Trophoblast cell (in vitro differentiated cells and primary cell): ENCODE measurements at regions not wholly inside any gene's neighbourhood (a gene's known extent, or its start where the extent isn't known, plus 50 kb on each side); places are given as distances from the start of the nearest gene placed in this dataset.

ENCODE experiments used
- DNase-seq, 2 donors: peaks; one replicate each; pipeline ENCODE4 v3.0.0-alpha.2; 2016
- H2AFZ ChIP-seq: 2 replicates; pipeline ENCODE4 v1.6.1; 2013; ENCODE audit warnings: low read length, moderate library complexity, mild to moderate bottlenecking; ENCODE audit not compliant: insufficient read depth, poor library complexity
- H2AK5ac ChIP-seq: 2 replicates; pipeline ENCODE4 v1.6.1; 2013; ENCODE audit warnings: mild to moderate bottlenecking, low read length
- H2BK120ac ChIP-seq: 2 replicates; pipeline ENCODE4 v1.6.1; 2013; ENCODE audit warnings: low read length, mild to moderate bottlenecking, moderate library complexity; ENCODE audit not compliant: insufficient read depth, poor library complexity
- H2BK12ac ChIP-seq: 2 replicates; pipeline ENCODE4 v1.6.1; 2013; ENCODE audit warnings: mild to moderate bottlenecking, low read length, moderate library complexity
- H2BK5ac ChIP-seq: 2 replicates; pipeline ENCODE4 v1.6.1; 2013; ENCODE audit warnings: low read length, low read depth, moderate library complexity, mild to moderate bottlenecking; ENCODE audit not compliant: poor library complexity
- H3K14ac ChIP-seq: 2 replicates; pipeline ENCODE4 v1.6.1; 2013; ENCODE audit warnings: mild to moderate bottlenecking, low read length
- H3K18ac ChIP-seq: 2 replicates; pipeline ENCODE4 v1.6.1; 2013; ENCODE audit warnings: mild to moderate bottlenecking, low read length
- H3K23ac ChIP-seq: 2 replicates; pipeline ENCODE4 v1.6.1; 2013; ENCODE audit warnings: low read length
- H3K27ac ChIP-seq: 2 replicates; pipeline ENCODE4 v1.5.1; 2013; ENCODE audit warnings: low read depth, mild to moderate bottlenecking, inconsistent platforms, low read length, moderate library complexity
- H3K27me3 ChIP-seq: 2 replicates; pipeline ENCODE4 v1.6.1; 2013; ENCODE audit warnings: inconsistent platforms, mild to moderate bottlenecking, low read length, moderate library complexity; ENCODE audit not compliant: insufficient read depth
- H3K36me3 ChIP-seq, 2 experiments: 1 replicate in 1 of 2; 2 replicates in 1 of 2; pipeline ENCODE4 v1.6.1; 2013; ENCODE audit warnings: low read length in 2 of 2, mild to moderate bottlenecking in 2 of 2, moderate library complexity in 1 of 2; ENCODE audit not compliant: insufficient read depth in 2 of 2, control insufficient read depth in 1 of 2
- H3K4ac ChIP-seq: 2 replicates; pipeline ENCODE4 v1.6.1; 2013; ENCODE audit warnings: low read depth, mild to moderate bottlenecking, low read length, moderate library complexity
- H3K4me1 ChIP-seq, 2 experiments: 1 replicate in 1 of 2; 2 replicates in 1 of 2; pipeline ENCODE4 v1.6.1; 2013; ENCODE audit warnings: low read length in 2 of 2, mild to moderate bottlenecking in 2 of 2, moderate library complexity in 1 of 2; ENCODE audit not compliant: insufficient read depth in 2 of 2, control insufficient read depth in 1 of 2
- H3K4me2 ChIP-seq: 2 replicates; pipeline ENCODE4 v1.6.1; 2013; ENCODE audit warnings: inconsistent platforms, mild to moderate bottlenecking, low read length, moderate library complexity
- H3K4me3 ChIP-seq: 2 replicates; pipeline ENCODE4 v1.5.1; 2013; ENCODE audit warnings: mild to moderate bottlenecking, low read depth, low read length, inconsistent platforms
- H3K79me1 ChIP-seq: one replicate; pipeline ENCODE4 v1.6.1; 2013; ENCODE audit warnings: low read length
- H3K79me2 ChIP-seq: 2 replicates; pipeline ENCODE4 v1.6.1; 2013; ENCODE audit warnings: low read length, mild to moderate bottlenecking; ENCODE audit not compliant: control insufficient read depth, insufficient read depth, poor library complexity
- H3K9ac ChIP-seq: 2 replicates; pipeline ENCODE4 v1.6.1; 2013; ENCODE audit warnings: mild to moderate bottlenecking, low read length
- H3K9me3 ChIP-seq: 2 replicates; pipeline ENCODE4 v1.6.1; 2013; ENCODE audit warnings: low read depth, mild to moderate bottlenecking, control low read depth, inconsistent platforms, low read length; ENCODE audit not compliant: insufficient read depth
- H4K12ac ChIP-seq: 2 replicates; pipeline ENCODE4 v1.6.1; 2013; ENCODE audit warnings: low read depth, mild to moderate bottlenecking, low read length, moderate library complexity
- H4K8ac ChIP-seq: 2 replicates; pipeline ENCODE4 v1.6.1; 2013; ENCODE audit warnings: low read depth, mild to moderate bottlenecking, low read length, moderate library complexity
- H4K91ac ChIP-seq: one replicate; pipeline ENCODE4 v1.6.1; 2013; ENCODE audit warnings: low read depth, mild to moderate bottlenecking, low read length, moderate library complexity
- WGBS: extraction: QIAGEN DNeasy Blood & Tissue Kit; methylation state at CpG from one replicate; pipeline ENCODE4 v1.1.7; 2013; ENCODE audit warnings: missing lambda C conversion rate; ENCODE audit not compliant: insufficient read length, insufficient coverage; ENCODE audit errors: extremely low coverage; 5-methylcytosine and 5-hydroxymethylcytosine counted together

DNA sequence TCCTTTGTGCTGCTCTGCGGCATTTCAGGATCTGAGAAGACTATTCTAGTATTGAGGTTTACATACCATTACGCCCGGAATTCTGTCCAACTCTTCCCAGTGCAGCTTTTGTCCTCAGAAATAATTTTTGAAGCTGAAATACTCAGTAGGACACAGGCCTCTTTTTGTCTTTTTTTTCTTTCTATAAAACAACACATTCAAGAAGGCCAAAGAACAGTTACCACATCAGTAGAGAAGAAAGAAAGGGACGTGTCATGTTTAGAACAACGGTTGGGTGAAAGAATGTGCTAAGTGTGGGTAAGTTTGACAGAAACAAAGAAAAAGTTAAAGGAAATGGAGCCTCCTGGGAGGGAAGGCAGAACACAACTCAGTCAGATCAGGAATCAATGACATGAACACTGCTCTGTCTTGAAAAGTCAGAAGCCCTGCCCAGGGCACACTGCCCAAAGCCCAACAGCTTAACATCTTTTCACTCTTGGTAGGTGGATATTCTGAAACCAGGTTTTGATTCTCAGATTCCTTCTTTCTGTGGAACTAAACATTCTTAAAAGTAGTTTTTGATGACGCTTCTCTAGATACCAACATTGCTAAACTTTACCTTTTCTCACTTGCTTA is 198.6 kb upstream of the CWC22 start:
- no peak overlapping the region for H4K8ac ChIP-seq
- H2BK5ac ChIP-seq: no peak overlapping the region
- no peaks in the 10 kb centered on the region for H3K27me3 ChIP-seq
- H2AFZ ChIP-seq: no peak overlapping the region
- H3K4me3 ChIP-seq: no peak overlapping the region
- no peak overlapping the region for H2BK120ac ChIP-seq
- no peak overlapping the region for H3K9ac ChIP-seq
- H3K14ac ChIP-seq: no peak overlapping the region
- no peak overlapping the region for H4K12ac ChIP-seq
- no CpG with 5 or more reads among the region's 6 CpGs for WGBS
- no peak overlapping the region for H3K18ac ChIP-seq
- no peak overlapping the region for H2BK12ac ChIP-seq
- no peak overlapping the region for H3K4me2 ChIP-seq
- H4K91ac ChIP-seq: no peak overlapping the region
- H3K36me3 ChIP-seq: no peaks in the 10 kb centered on the region
- no peak overlapping the region for H3K4ac ChIP-seq
- no peak for DNase-seq
- H3K79me2 ChIP-seq: no peaks in the 10 kb centered on the region
- H3K79me1 ChIP-seq: no peaks in the 10 kb centered on the region
- no peak overlapping the region for H3K23ac ChIP-seq
- H3K27ac ChIP-seq: no peak overlapping the region
- H3K9me3 ChIP-seq: no peaks in the 10 kb centered on the region
- no peaks in the 10 kb centered on the region for H3K4me1 ChIP-seq
- H2AK5ac ChIP-seq: no peak overlapping the region

DNA sequence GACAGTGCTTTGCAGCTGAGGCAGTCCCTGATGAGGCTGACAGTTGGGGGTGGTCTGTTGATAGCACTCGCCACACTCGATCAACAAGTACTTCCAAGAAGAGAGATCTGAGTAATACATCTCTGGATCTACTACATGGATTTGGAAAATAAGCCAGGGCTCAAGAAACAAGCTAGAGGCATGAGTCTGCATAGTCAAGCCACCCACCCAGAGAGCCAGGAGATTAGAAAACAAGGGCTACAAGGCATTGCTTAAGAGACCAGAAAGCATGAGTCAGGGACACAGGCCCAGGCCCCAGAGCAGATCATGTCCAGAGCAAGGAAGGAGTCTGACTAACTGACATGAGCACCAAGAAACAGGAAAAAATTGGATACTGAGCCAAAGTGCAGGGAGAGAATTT is 196.9 kb upstream of the CWC22 start:
- H2BK5ac ChIP-seq: no peak overlapping the region
- H3K18ac ChIP-seq: no peak overlapping the region
- H3K4me1 ChIP-seq: no peaks in the 10 kb centered on the region
- no peak overlapping the region for H4K12ac ChIP-seq
- no peak overlapping the region for H2AFZ ChIP-seq
- H3K79me1 ChIP-seq: no peaks in the 10 kb centered on the region
- H2AK5ac ChIP-seq: no peak overlapping the region
- no peak overlapping the region for H4K91ac ChIP-seq
- H3K23ac ChIP-seq: no peak overlapping the region
- no peak overlapping the region for H3K4ac ChIP-seq
- H3K9ac ChIP-seq: no peak overlapping the region
- no peaks in the 10 kb centered on the region for H3K36me3 ChIP-seq
- no peak overlapping the region for H3K27ac ChIP-seq
- no peak overlapping the region for H4K8ac ChIP-seq
- no peaks in the 10 kb centered on the region for H3K27me3 ChIP-seq
- H2BK12ac ChIP-seq: no peak overlapping the region
- H3K4me3 ChIP-seq: no peak overlapping the region
- no peaks in the 10 kb centered on the region for H3K9me3 ChIP-seq
- H2BK120ac ChIP-seq: no peak overlapping the region
- no peak overlapping the region for H3K14ac ChIP-seq
- no peak overlapping the region for H3K4me2 ChIP-seq
- WGBS: no CpG with 5 or more reads among the region's 2 CpGs
- H3K79me2 ChIP-seq: no peaks in the 10 kb centered on the region
- DNase-seq: no peak

DNA sequence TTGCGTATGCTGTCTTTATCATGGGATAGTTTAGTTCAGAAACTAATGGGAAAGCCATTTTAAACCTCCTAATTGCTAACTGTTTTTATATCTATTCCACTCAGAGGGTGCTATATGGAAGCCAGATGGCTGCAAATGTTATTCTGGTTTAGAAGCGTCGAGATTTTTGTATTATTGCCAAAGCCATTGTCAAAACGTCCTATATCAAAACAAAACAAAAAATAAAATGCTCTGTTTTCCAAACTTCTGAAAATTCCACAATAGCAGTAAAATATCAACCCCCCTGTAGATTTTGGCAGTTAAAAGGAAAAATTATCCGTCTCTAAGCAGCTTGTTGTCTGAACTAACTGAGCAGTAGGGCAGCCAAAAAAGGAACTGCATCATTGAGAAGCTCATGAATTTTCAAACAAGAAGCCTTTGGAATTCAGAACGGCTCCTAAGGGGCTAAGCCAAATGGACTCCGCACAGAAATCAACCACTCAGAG is 195.4 kb upstream of the CWC22 start:
- no peak overlapping the region for H2BK5ac ChIP-seq
- no peaks in the 10 kb centered on the region for H3K79me2 ChIP-seq
- no peaks in the 10 kb centered on the region for H3K9me3 ChIP-seq
- H3K14ac ChIP-seq: no peak overlapping the region
- H2BK12ac ChIP-seq: no peak overlapping the region
- H3K23ac ChIP-seq: no peak overlapping the region
- no peaks in the 10 kb centered on the region for H3K27me3 ChIP-seq
- no peaks in the 10 kb centered on the region for H3K4me1 ChIP-seq
- H3K9ac ChIP-seq: no peak overlapping the region
- no peak overlapping the region for H2AFZ ChIP-seq
- no peak overlapping the region for H4K12ac ChIP-seq
- H3K79me1 ChIP-seq: no peaks in the 10 kb centered on the region
- no peak overlapping the region for H3K27ac ChIP-seq
- no peaks in the 10 kb centered on the region for H3K36me3 ChIP-seq
- H2AK5ac ChIP-seq: no peak overlapping the region
- DNase-seq: no peak
- H3K4me2 ChIP-seq: no peak overlapping the region
- no peak overlapping the region for H3K18ac ChIP-seq
- no peak overlapping the region for H2BK120ac ChIP-seq
- no CpG with 5 or more reads among the region's 7 CpGs for WGBS
- H3K4me3 ChIP-seq: no peak overlapping the region
- no peak overlapping the region for H4K8ac ChIP-seq
- H3K4ac ChIP-seq: no peak overlapping the region
- no peak overlapping the region for H4K91ac ChIP-seq

DNA sequence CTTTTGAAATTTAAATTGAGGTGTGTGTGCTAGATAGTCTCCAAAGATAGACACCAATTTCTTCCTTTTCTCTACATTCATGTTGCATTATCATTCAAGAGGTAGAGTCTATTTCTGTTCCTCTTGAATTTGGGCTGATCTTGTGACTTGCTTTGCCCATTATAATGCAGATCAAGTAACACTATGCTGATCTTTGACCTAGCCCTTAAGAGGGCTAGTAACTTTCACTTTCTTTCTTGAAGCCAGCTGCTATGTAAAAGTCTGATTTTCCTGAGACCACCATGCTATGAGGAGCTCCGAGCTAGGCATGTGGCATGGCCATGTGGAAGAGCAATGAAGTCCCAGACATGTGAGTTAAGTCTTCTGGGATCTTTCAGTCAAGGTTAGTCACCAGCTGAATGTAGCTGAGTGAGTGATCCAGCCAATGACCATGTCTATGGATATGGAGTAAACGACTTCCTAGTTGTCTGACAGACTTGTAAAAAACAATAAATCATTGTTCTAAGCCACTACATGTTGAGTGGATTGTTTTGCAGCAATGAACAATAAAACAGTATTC is 189.4 kb upstream of the CWC22 start:
- Histone ChIP-seq H3K14ac (no peak overlapping the region), H3K9me3 (no peaks in the 10 kb centered on the region), H2BK120ac (no peak overlapping the region), H3K79me2 (no peaks in the 10 kb centered on the region), H4K91ac (no peak overlapping the region), H3K27ac (no peak overlapping the region), H3K23ac (no peak overlapping the region), H3K4me1 (no peaks in the 10 kb centered on the region), H3K4me3 (no peak overlapping the region), H3K36me3 (no peaks in the 10 kb centered on the region), H3K9ac (no peak overlapping the region), H2AK5ac (no peak overlapping the region), H3K79me1 (no peaks in the 10 kb centered on the region), H3K27me3 (no peaks in the 10 kb centered on the region), H2BK12ac (no peak overlapping the region), H3K4me2 (no peak overlapping the region), H2BK5ac (no peak overlapping the region), H4K12ac (no peak overlapping the region), H2AFZ (no peak overlapping the region), H3K4ac (no peak overlapping the region), H4K8ac (no peak overlapping the region), H3K18ac (no peak overlapping the region)
- no peak for DNase-seq
- no CpG with 5 or more reads among the region's 2 CpGs for WGBS
